ENCODE measurements at regions not wholly inside any gene's neighbourhood (a gene's known extent, or its start where the extent isn't known, plus 50 kb on each side); places are given as distances from the start of the nearest gene placed in this dataset.

DNA sequence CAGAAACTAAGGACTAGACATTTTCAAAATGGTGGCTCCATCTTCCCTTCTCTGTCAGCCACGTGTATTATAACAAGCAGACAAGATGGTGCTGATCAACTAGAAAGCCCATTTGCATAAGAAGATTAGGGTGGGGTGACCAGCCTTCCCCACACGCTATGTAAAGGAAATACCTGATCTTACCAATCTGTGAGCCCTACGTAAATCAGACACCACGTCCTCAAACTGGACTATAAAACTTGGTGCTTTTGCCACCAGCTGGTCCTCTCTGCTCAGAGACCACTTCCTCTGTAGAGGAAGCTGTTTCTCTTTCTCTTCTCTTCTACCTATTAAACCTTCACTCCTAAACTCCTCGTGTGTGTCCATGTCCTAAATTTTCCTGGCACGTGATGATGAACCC, 101.1 kb upstream of the PLEKHG7 start:
- Mint-ChIP-seq H3K4me1 (peaks cover 6 to 28% of the 10 kb centered on the region in 2 donors), H3K4me3 (no peak overlapping the region), H3K27ac (peak overlapping the region; percentile 69 to 82), H3K27me3 (ENCODE audit: low read depth in 2 of 2) (no peaks in the 10 kb centered on the region), H3K36me3 (peaks cover 11% of the 10 kb centered on the region), H3K9me3 (peaks cover 8 to 11% of the 10 kb centered on the region in 2 donors)
- Histone ChIP-seq H3K36me3 (ENCODE audit: control insufficient read depth, insufficient read depth, low read length) (no peaks in the 10 kb centered on the region), H3K4me1 (ENCODE audit: control insufficient read depth, insufficient read depth, low read length) (no peaks in the 10 kb centered on the region), H3K27me3 (ENCODE audit: control insufficient read depth, insufficient read depth, low read length) (no peaks in the 10 kb centered on the region), H3K9me3 (ENCODE audit: control insufficient read depth, insufficient read depth, low read length) (peaks cover 10% of the 10 kb centered on the region), H3K27ac (ENCODE audit: low read length) (no peak overlapping the region), H3K4me3 (ENCODE audit: low read length) (no peak overlapping the region)
- WGBS (ENCODE audit: insufficient coverage): 66% methylated on average over 5 of the region's 6 CpGs
- ATAC-seq (peak; percentile 57 to 82 (median 72)), DNase-seq (no peak)
- TF ChIP-seq, protein P1, sequence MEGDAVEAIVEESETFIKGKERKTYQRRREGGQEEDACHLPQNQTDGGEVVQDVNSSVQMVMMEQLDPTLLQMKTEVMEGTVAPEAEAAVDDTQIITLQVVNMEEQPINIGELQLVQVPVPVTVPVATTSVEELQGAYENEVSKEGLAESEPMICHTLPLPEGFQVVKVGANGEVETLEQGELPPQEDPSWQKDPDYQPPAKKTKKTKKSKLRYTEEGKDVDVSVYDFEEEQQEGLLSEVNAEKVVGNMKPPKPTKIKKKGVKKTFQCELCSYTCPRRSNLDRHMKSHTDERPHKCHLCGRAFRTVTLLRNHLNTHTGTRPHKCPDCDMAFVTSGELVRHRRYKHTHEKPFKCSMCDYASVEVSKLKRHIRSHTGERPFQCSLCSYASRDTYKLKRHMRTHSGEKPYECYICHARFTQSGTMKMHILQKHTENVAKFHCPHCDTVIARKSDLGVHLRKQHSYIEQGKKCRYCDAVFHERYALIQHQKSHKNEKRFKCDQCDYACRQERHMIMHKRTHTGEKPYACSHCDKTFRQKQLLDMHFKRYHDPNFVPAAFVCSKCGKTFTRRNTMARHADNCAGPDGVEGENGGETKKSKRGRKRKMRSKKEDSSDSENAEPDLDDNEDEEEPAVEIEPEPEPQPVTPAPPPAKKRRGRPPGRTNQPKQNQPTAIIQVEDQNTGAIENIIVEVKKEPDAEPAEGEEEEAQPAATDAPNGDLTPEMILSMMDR (IDR thresholded peaks at IDR 0.05): no peak
- intact Hi-C loops (cut with micrococcal nuclease): no loop called here

DNA sequence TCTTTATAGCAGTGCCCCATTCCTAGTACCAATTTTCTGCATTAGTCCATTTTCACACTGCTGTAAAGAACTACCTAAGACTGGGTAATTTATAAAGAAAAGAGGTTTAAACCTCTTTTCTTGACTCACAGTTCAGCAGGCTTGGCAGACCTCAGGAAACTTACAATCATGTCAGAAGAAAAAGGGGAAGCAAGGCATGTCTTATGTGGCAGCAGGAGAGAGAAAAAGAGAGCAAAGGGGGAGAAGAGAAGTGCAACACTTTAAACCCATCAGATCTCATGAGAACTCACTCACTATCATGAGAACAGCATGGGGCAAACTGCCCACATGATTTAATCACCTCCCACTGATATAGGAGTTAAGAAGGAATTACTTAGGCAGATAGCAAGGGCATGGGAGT, 101.6 kb upstream of the PLEKHG7 start:
- peak overlapping the region; percentile 69 to 82 for H3K27ac Mint-ChIP-seq
- DNase-seq (no peak), ATAC-seq (no peak)
- no peaks in the 10 kb centered on the region for H3K36me3 ChIP-seq (ENCODE audit: control insufficient read depth, insufficient read depth, low read length)
- H3K4me3 ChIP-seq (ENCODE audit: low read length): no peak overlapping the region
- peaks cover 6 to 28% of the 10 kb centered on the region in 2 donors for H3K4me1 Mint-ChIP-seq
- H3K4me1 ChIP-seq (ENCODE audit: control insufficient read depth, insufficient read depth, low read length): no peaks in the 10 kb centered on the region
- intact Hi-C loops (cut with micrococcal nuclease): no loop called here
- TF ChIP-seq, protein P1 (IDR thresholded peaks at IDR 0.05): no peak
- no peak overlapping the region for H3K27ac ChIP-seq (ENCODE audit: low read length)
- H3K9me3 ChIP-seq (ENCODE audit: control insufficient read depth, insufficient read depth, low read length): peaks cover 10% of the 10 kb centered on the region
- H3K36me3 Mint-ChIP-seq: peaks cover 11% of the 10 kb centered on the region
- no peaks in the 10 kb centered on the region for H3K27me3 ChIP-seq (ENCODE audit: control insufficient read depth, insufficient read depth, low read length)
- peaks cover 8 to 11% of the 10 kb centered on the region in 2 donors for H3K9me3 Mint-ChIP-seq
- H3K27me3 Mint-ChIP-seq (ENCODE audit: low read depth in 2 of 2): no peaks in the 10 kb centered on the region
- no peak overlapping the region for H3K4me3 Mint-ChIP-seq

DNA sequence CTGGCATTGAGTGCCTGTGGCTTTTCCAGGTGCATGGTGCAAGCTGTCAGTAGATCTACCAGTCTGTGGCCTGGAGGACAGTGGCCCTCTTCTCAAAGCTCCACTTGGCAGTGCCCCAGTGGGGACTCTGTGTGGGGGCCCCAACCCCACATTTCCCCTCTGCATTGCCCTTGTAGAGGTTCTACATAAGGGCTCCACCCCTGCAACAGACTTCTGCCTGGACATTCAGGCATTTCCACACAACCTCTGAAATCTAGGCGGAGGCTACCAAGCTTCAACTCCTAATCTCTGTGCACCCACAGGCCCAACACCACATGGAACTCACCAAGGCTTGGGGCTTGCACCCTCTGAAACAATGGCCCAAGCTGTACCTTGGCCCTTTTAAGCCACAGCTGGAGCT, 102.7 kb upstream of the PLEKHG7 start:
- Histone ChIP-seq H3K4me3 (ENCODE audit: low read length) (no peak overlapping the region), H3K27me3 (ENCODE audit: control insufficient read depth, insufficient read depth, low read length) (no peaks in the 10 kb centered on the region), H3K4me1 (ENCODE audit: control insufficient read depth, insufficient read depth, low read length) (no peaks in the 10 kb centered on the region), H3K9me3 (ENCODE audit: control insufficient read depth, insufficient read depth, low read length) (peaks cover 10% of the 10 kb centered on the region), H3K36me3 (ENCODE audit: control insufficient read depth, insufficient read depth, low read length) (no peaks in the 10 kb centered on the region), H3K27ac (ENCODE audit: low read length) (no peak overlapping the region)
- TF ChIP-seq, protein P1 (IDR thresholded peaks at IDR 0.05): no peak
- peaks cover 15 to 35% of the 10 kb centered on the region in 2 donors for H3K4me1 Mint-ChIP-seq
- H3K27ac Mint-ChIP-seq: peak overlapping the region; percentile 59 to 91
- DNase-seq (no peak), ATAC-seq (no peak)
- H3K27me3 Mint-ChIP-seq (ENCODE audit: low read depth in 2 of 2): no peaks in the 10 kb centered on the region
- no peak overlapping the region for H3K4me3 Mint-ChIP-seq
- 100% methylated on average over 1 of the region's 1 CpG for WGBS (ENCODE audit: insufficient coverage)
- peaks cover 11% of the 10 kb centered on the region for H3K36me3 Mint-ChIP-seq
- intact Hi-C loops (cut with micrococcal nuclease): no loop called here
- H3K9me3 Mint-ChIP-seq: peaks cover 8 to 11% of the 10 kb centered on the region in 2 donors

DNA sequence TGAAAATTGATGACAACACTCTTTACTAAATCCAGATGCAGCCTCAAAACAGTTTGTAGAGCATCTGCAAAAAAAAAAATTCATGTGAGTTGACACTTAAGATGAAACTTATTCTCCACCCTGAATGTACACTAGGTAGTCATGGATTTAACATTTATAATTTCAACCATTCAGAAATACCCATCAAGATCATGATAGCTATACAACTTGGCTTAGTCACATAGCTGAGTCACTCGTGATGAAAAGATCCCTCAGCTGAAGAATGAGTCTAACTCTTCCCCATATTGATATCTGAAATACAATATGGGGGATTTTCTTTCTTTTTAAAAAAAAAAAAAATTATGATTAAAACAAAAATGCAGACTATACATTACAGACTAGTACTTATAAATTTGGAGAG, 104.8 kb upstream of the PLEKHG7 start:
- TF ChIP-seq, protein P1 (IDR thresholded peaks at IDR 0.05): no peak
- Histone ChIP-seq H3K36me3 (ENCODE audit: control insufficient read depth, insufficient read depth, low read length) (no peaks in the 10 kb centered on the region), H3K27me3 (ENCODE audit: control insufficient read depth, insufficient read depth, low read length) (no peaks in the 10 kb centered on the region), H3K9me3 (ENCODE audit: control insufficient read depth, insufficient read depth, low read length) (peaks cover 10% of the 10 kb centered on the region), H3K4me1 (ENCODE audit: control insufficient read depth, insufficient read depth, low read length) (peaks cover 19% of the 10 kb centered on the region), H3K4me3 (ENCODE audit: low read length) (no peak overlapping the region), H3K27ac (ENCODE audit: low read length) (no peak overlapping the region)
- Mint-ChIP-seq H3K27me3 (ENCODE audit: low read depth in 2 of 2) (no peaks in the 10 kb centered on the region), H3K9me3 (peaks cover 8 to 11% of the 10 kb centered on the region in 2 donors), H3K27ac (peak overlapping the region; percentile 91 to 98), H3K4me3 (no peak overlapping the region), H3K4me1 (peaks cover 34 to 53% of the 10 kb centered on the region in 2 donors), H3K36me3 (peaks cover 11% of the 10 kb centered on the region)
- intact Hi-C loops (cut with micrococcal nuclease): no loop called here
- DNase-seq (no peak), ATAC-seq (peak in 1 of 3 donors; percentile 3)
- whole genome bisulfite sequencing (ENCODE audit: insufficient coverage): no CpG with 5 or more reads among the region's 1 CpG

Measured in natural killer cell (primary cell).